Activated CD4-positive, alpha-beta memory T cell treated with anti-CD3 and anti-CD28 coated beads for 36 hours (primary cell): ENCODE measurements at regions not wholly inside any gene's neighbourhood (a gene's known extent, or its start where the extent isn't known, plus 50 kb on each side); places are given as distances from the start of the nearest gene placed in this dataset.

Source experiments
- CTCF ChIA-PET: fragments of 350-600 bp; sonication (Branson Sonifier 250); formaldehyde crosslinking; loops from one replicate; lab custom pipeline; 2021; ENCODE audit warnings: antibody characterized with exemption, inconsistent platforms; lab: Charles Lee
- POLR2A ChIA-PET: fragments of 350-600 bp; sonication (Branson Sonifier 250); formaldehyde crosslinking; loops from one replicate; lab custom pipeline; 2021; ENCODE audit warnings: antibody characterized with exemption; lab: Charles Lee
- DNase-seq: peaks from one replicate; pipeline ENCODE4 v3.0.0-alpha.2; 2020
- H3K27ac Mint-ChIP-seq: one replicate; pipeline ENCODE4 v1.8.0; 2021; ENCODE audit warnings: mixed read lengths
- H3K27me3 Mint-ChIP-seq: one replicate; pipeline ENCODE4 v1.8.0; 2021; ENCODE audit warnings: mixed read lengths
- H3K36me3 Mint-ChIP-seq: one replicate; pipeline ENCODE4 v1.8.0; 2021; ENCODE audit warnings: mixed read lengths
- H3K4me1 Mint-ChIP-seq: one replicate; pipeline ENCODE4 v1.8.0; 2021; ENCODE audit warnings: low read depth, mixed read lengths
- H3K4me3 Mint-ChIP-seq: one replicate; pipeline ENCODE4 v1.8.0; 2021; ENCODE audit warnings: mild to moderate bottlenecking, mixed read lengths
- H3K9me3 Mint-ChIP-seq: one replicate; pipeline ENCODE4 v1.8.0; 2021; ENCODE audit warnings: mixed read lengths
- intact Hi-C: fragments of 100-400 bp; cut with micrococcal nuclease; formaldehyde crosslinking; loops from one replicate; pipeline ENCODE4 v1.15.1; 2023

- no peaks in the 10 kb centered on the region for H3K36me3 Mint-ChIP-seq
- H3K9me3 Mint-ChIP-seq: no peaks in the 10 kb centered on the region
- no peak overlapping the region for H3K27ac Mint-ChIP-seq
- H3K27me3 Mint-ChIP-seq: peaks cover 9% of the 10 kb centered on the region
- POLR2A ChIA-PET: no interaction called here
- H3K4me3 Mint-ChIP-seq: no peak overlapping the region
- intact Hi-C loops: loop anchor here (5.0 kb wide), 1 partner anchor 102 kb away; no protein-coding TSS in a partner anchor
- DNase-seq: no peak
- CTCF ChIA-PET: no interaction called here
- peaks cover 33% of the 10 kb centered on the region for H3K4me1 Mint-ChIP-seq
Observed at GRCh38 chr12:69055280-69055679, 122.3 kb upstream of the CPM start.

GRCh38 chr12:69055706-69056105 is 122.7 kb upstream of the CPM start:
- Mint-ChIP-seq H3K4me3 (no peak overlapping the region), H3K36me3 (no peaks in the 10 kb centered on the region), H3K27ac (no peak overlapping the region), H3K27me3 (peaks cover 9% of the 10 kb centered on the region), H3K9me3 (no peaks in the 10 kb centered on the region), H3K4me1 (peaks cover 33% of the 10 kb centered on the region)
- ChIA-PET POLR2A (no interaction called here), CTCF (interaction anchor here (0.7 kb wide), 1 partner anchor 29 kb away, joined by 3 read pairs; no protein-coding TSS in a partner anchor)
- no peak for DNase-seq
- intact Hi-C loops: loop anchor here (5.0 kb wide), 1 partner anchor 102 kb away; no protein-coding TSS in a partner anchor

DNA sequence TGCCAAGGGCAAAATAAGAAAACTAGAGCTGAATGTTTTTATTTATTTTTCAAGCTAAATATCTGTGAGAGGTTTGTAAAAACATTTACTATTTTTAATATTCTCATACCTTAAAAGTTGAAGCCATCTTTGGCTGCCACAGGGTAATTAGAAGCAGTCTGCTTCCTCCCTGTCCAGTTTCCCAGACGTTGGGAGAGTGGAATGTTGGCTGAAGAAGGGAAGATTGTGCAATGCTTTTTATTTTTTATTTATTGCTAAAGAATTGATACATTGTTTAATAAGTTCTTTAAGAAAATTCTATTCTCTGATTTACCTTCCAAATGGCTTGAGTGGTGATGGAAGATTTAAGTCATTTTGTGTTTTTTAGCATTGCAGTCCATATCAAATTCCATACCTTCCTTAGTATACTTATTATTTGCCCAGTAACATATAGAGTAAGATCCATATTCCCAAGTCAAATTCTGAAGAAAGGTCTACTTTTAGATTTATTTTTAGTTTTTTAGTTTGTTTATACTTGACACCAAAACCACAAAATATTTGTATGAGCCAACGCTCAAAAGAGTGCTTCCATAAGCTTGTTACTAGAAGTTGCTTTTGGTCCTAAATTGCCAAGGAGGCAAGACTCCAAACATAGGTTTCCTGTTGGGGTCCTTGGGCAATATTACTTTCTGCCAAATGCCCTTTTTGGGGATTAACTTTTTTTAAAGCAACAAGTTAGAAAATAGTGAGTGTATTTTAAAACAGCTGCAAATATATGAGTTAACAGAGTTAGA is 124.0 kb upstream of the CPM start:
- Mint-ChIP-seq H3K27ac (no peak overlapping the region), H3K4me3 (no peak overlapping the region), H3K36me3 (no peaks in the 10 kb centered on the region), H3K27me3 (peaks cover 2% of the 10 kb centered on the region), H3K9me3 (no peaks in the 10 kb centered on the region), H3K4me1 (peaks cover 45% of the 10 kb centered on the region)
- ChIA-PET POLR2A (no interaction called here), CTCF (no interaction called here)
- no peak for DNase-seq
- intact Hi-C loops: loop anchor here (5.0 kb wide), 1 partner anchor 100 kb away; no protein-coding TSS in a partner anchor

DNA sequence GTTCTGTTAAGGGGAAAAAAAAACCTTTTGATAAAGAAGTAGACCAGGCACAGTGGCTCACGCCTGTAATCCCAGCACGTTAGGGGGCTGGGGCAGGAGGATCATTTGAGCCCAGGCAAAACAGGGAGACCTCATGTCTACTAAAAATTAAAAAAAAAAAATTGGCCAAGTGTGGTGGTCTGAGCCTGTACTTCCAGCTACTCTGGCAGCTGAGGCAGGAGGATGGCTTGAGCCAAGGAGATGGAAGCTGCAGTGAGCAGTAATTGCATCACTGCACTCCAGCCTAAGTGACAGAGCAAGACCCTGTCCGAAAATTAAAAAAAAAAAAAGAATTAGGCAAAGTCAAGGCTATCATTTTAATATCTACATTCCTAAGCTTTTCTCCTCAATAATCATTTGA is 124.8 kb upstream of the CPM start:
- H3K27ac Mint-ChIP-seq: no peak overlapping the region
- no peaks in the 10 kb centered on the region for H3K36me3 Mint-ChIP-seq
- H3K27me3 Mint-ChIP-seq: peaks cover 2% of the 10 kb centered on the region
- H3K9me3 Mint-ChIP-seq: no peaks in the 10 kb centered on the region
- ChIA-PET CTCF (interaction anchor here (0.6 kb wide), 1 partner anchor 12 kb away, joined by 3 read pairs; no protein-coding TSS in a partner anchor), POLR2A (interaction anchor here (0.6 kb wide), 1 partner anchor 132 kb away, joined by 3 read pairs; no protein-coding TSS in a partner anchor)
- intact Hi-C loops: loop anchor here (2.0 to 5.0 kb wide), 2 partner anchors 51 to 100 kb away; no protein-coding TSS in a partner anchor
- DNase-seq: no peak
- H3K4me3 Mint-ChIP-seq: no peak overlapping the region
- peaks cover 40% of the 10 kb centered on the region for H3K4me1 Mint-ChIP-seq

DNA sequence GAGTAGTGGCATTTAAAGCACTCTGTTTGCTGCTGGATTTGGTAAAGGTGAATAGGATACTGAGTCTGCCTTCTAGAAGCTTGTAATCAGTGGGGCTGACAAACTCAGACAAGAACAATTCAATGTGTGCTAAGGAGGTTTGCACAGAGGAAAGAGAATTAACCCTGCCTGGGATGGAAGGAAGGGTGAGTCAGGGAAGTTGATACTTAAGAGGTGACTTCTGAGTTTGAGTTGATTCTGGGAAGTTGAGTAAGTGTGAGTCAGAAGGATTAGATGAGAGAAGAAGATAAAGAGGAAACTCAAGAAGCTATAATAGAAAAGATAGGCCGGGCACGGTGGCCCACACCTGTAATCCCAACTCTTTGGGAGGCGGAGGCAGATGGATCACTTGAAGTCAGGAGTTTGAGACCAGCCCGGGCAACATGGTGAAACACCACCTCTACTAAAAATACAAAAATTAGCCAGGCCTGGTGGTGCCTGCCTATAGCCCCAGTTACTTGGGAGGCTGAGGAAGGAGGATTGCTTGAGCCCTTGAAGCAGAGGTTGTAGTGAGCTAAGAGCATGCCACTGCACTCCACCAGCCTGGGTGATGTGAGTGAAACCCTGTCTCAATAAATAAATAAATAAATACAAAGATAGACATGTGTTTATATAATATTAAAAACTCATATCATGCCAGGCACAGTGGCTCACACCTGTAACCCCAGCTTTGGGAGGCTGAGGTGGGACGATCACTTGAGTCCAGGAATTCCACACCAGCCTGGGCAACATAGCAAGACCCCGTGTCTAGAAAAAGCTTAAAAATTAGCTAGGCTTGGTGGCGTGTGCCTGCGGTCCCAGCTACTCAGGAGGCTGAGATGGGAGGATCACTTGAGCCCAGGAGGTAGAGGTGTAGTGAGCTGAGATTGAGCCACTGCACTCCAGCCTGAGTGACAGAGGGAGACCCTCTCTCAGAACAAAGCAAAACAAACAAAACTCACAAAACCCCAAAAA is 126.8 kb upstream of the CPM start:
- peak; percentile 35 for DNase-seq
- H3K4me1 Mint-ChIP-seq: peaks cover 33% of the 10 kb centered on the region
- no peaks in the 10 kb centered on the region for H3K9me3 Mint-ChIP-seq
- CTCF ChIA-PET: interaction anchor here (0.9 to 4.0 kb wide), 2 partner anchors 11 to 14 kb away, joined by 3 to 19 read pairs; no protein-coding TSS in a partner anchor
- POLR2A ChIA-PET: no interaction called here
- no peak overlapping the region for H3K4me3 Mint-ChIP-seq
- intact Hi-C loops: loop anchor here (1.0 to 5.0 kb wide), 4 partner anchors 9 to 98 kb away; no protein-coding TSS in a partner anchor
- H3K36me3 Mint-ChIP-seq: no peaks in the 10 kb centered on the region
- H3K27me3 Mint-ChIP-seq: no peaks in the 10 kb centered on the region
- peak overlapping the region; percentile 70 for H3K27ac Mint-ChIP-seq

DNA sequence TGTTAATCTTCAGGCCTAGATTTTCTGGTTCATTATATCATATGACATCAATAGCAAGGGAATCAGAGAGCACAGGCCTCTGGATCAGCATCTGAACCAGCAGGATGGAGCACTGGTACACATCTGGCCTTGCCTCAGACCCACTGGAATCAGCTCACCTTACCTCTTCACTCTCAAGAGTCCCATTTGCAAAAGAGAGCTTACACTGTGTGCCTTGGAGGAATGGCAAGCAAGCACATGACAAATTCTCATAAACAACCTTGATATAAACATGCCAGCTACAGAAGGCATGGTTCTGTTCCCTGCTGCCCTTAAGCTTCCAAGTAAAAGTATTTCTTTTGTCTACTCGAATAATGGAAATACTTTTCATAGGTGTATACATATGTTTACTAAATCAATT is 128.6 kb upstream of the CPM start:
- CTCF ChIA-PET: interaction anchor here (4.0 kb wide), 1 partner anchor 9 kb away, joined by 19 read pairs; no protein-coding TSS in a partner anchor
- POLR2A ChIA-PET: no interaction called here
- no peak for DNase-seq
- Mint-ChIP-seq H3K4me1 (peaks cover 40% of the 10 kb centered on the region), H3K9me3 (no peaks in the 10 kb centered on the region), H3K36me3 (no peaks in the 10 kb centered on the region), H3K27me3 (no peaks in the 10 kb centered on the region), H3K4me3 (no peak overlapping the region), H3K27ac (no peak overlapping the region)
- intact Hi-C loops: no loop called here

- H3K4me1 Mint-ChIP-seq: peaks cover 45% of the 10 kb centered on the region
- H3K27ac Mint-ChIP-seq: no peak overlapping the region
- H3K4me3 Mint-ChIP-seq: no peak overlapping the region
- no peaks in the 10 kb centered on the region for H3K9me3 Mint-ChIP-seq
- H3K27me3 Mint-ChIP-seq: no peaks in the 10 kb centered on the region
- ChIA-PET CTCF (interaction anchor here (4.0 kb wide), 1 partner anchor 8 kb away, joined by 19 read pairs; no protein-coding TSS in a partner anchor), POLR2A (no interaction called here)
- no peaks in the 10 kb centered on the region for H3K36me3 Mint-ChIP-seq
- intact Hi-C loops: no loop called here
- DNase-seq: no peak
Observed at GRCh38 chr12:69062621-69063237, 129.8 kb upstream of the CPM start.

DNA sequence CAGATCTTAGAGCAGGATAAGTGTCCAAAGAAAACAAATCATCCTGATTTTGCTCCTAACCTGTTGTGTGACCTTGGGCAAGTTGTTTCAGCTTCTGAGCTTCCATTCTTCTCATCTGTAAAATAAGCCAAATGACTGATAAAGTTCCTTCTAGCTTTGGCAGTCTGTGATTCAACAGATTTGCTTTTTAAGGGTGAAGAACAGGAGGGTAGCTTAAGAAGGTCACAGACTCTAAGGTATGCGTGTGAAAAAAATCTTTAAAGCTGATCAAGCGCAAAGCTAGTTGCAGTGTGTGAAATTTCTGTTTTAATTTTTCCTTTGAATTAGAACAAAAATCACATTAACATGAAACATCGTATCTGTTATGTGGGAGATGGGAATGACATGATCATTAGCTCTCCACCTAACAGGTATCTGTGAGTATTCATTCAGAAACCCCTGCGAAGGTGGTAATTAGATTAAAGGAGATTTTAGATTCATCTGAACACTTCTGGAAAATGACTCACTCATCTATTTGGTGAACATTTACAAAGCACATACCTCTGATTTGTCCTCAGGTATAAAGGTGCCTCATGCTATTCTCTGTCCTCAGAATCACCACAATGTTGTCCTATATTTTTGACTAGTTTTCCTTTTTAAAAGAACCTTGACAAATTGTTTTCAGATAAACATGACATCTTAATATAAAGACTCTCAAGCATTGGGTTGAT is 131.9 kb upstream of the CPM start:
- CTCF ChIA-PET: interaction anchor here (0.6 to 1.5 kb wide), 3 partner anchors 10 to 235 kb away, joined by 3 to 4 read pairs (median 3); no protein-coding TSS in a partner anchor
- no peaks in the 10 kb centered on the region for H3K27me3 Mint-ChIP-seq
- intact Hi-C loops: loop anchor here (1.0 to 5.0 kb wide), 2 partner anchors 12 to 133 kb away; partner anchors contain the start of gene CPM
- no peaks in the 10 kb centered on the region for H3K36me3 Mint-ChIP-seq
- no peak for DNase-seq
- H3K27ac Mint-ChIP-seq: no peak overlapping the region
- no peak overlapping the region for H3K4me3 Mint-ChIP-seq
- peaks cover 39% of the 10 kb centered on the region for H3K4me1 Mint-ChIP-seq
- no peaks in the 10 kb centered on the region for H3K9me3 Mint-ChIP-seq
- POLR2A ChIA-PET: no interaction called here

DNA sequence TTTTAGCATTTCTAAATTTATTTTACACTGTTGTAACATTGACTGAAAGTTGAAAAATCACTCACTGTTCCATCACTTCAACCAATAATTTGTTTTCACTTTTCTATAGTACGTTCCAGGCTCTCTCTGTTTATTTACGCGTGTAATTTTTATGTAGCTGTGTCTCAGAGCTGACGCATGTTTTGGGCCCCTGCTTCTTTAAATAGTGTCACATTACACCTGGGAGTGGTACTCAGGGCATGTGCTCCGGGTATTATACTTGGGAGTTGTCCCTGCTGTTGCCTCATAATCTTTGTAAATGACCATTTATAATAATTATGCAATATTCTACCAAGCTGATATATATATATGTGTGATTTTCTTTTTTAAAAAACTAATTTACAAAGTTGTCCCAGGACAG is 132.8 kb upstream of the CPM start:
- Mint-ChIP-seq H3K27ac (no peak overlapping the region), H3K4me3 (no peak overlapping the region), H3K36me3 (no peaks in the 10 kb centered on the region), H3K9me3 (no peaks in the 10 kb centered on the region), H3K4me1 (peaks cover 39% of the 10 kb centered on the region), H3K27me3 (no peaks in the 10 kb centered on the region)
- intact Hi-C loops: loop anchor here (1.0 to 5.0 kb wide), 2 partner anchors 12 to 133 kb away; partner anchors contain the start of gene CPM
- ChIA-PET POLR2A (no interaction called here), CTCF (interaction anchor here (1.3 to 1.5 kb wide), 2 partner anchors 13 to 236 kb away, joined by 4 to 5 read pairs; no protein-coding TSS in a partner anchor)
- DNase-seq: no peak

- H3K4me3 Mint-ChIP-seq: no peak overlapping the region
- intact Hi-C loops: loop anchor here (5.0 kb wide), 1 partner anchor 134 kb away; the partner anchor contains the start of gene CPM
- no peak overlapping the region for H3K27ac Mint-ChIP-seq
- H3K36me3 Mint-ChIP-seq: no peaks in the 10 kb centered on the region
- H3K9me3 Mint-ChIP-seq: no peaks in the 10 kb centered on the region
- H3K4me1 Mint-ChIP-seq: peaks cover 29% of the 10 kb centered on the region
- CTCF ChIA-PET: interaction anchor here (1.3 to 1.5 kb wide), 2 partner anchors 15 to 237 kb away, joined by 3 to 5 read pairs; no protein-coding TSS in a partner anchor
- DNase-seq: no peak
- no peaks in the 10 kb centered on the region for H3K27me3 Mint-ChIP-seq
- POLR2A ChIA-PET: no interaction called here
Observed at GRCh38 chr12:69066492-69067373, 133.8 kb upstream of the CPM start.
